CD4-positive, CD25-positive, alpha-beta regulatory T cell (primary cell): ENCODE measurements at regions not wholly inside any gene's neighbourhood (a gene's known extent, or its start where the extent isn't known, plus 50 kb on each side); places are given as distances from the start of the nearest gene placed in this dataset.

Experiments used
- ATAC-seq, 2 donors: fragments of 150-1000 bp; cut with Tn5 transposase; one replicate each; pipeline ENCODE4 v1.10.0; 2021; ENCODE audit warnings: low read depth in 2 of 2, moderate number of reproducible peaks in 2 of 2, moderate library complexity in 1 of 2
- DNase-seq, 3 donors: peaks; one replicate each; pipeline versions ENCODE4 v3.0.0 to v3.0.0-alpha.2; 2012 to 2022; ENCODE audit warnings: mixed read lengths in 1 of 3
- H3K27ac ChIP-seq: one replicate; pipeline ENCODE4 v1.7.0; 2013; ENCODE audit warnings: mild to moderate bottlenecking, low read length; ENCODE audit not compliant: insufficient read depth, poor library complexity, severe bottlenecking
- H3K27me3 ChIP-seq: one replicate; pipeline ENCODE4 v1.7.0; 2013; ENCODE audit warnings: low read length; ENCODE audit not compliant: control insufficient read depth, insufficient read depth
- H3K36me3 ChIP-seq: one replicate; pipeline ENCODE4 v1.7.0; 2013; ENCODE audit warnings: mild to moderate bottlenecking, low read length, moderate library complexity; ENCODE audit not compliant: control insufficient read depth, insufficient read depth
- H3K4me1 ChIP-seq: 2 replicates; pipeline ENCODE4 v1.7.0; 2013; ENCODE audit warnings: mild to moderate bottlenecking, low read length; ENCODE audit not compliant: insufficient read depth, control insufficient read depth, poor library complexity, severe bottlenecking
- H3K4me3 ChIP-seq: one replicate; pipeline ENCODE4 v1.7.0; 2013; ENCODE audit warnings: low read depth, mild to moderate bottlenecking, low read length, moderate library complexity
- H3K9me3 ChIP-seq, 2 experiments: 1 replicate in 1 of 2; 2 replicates in 1 of 2; pipeline ENCODE4 v1.7.0; 2013; ENCODE audit warnings: low read length in 2 of 2, mild to moderate bottlenecking in 1 of 2, moderate library complexity in 1 of 2; ENCODE audit not compliant: control insufficient read depth in 2 of 2
- H3K27ac Mint-ChIP-seq, 3 donors: one replicate each; pipeline ENCODE4 v1.8.0; 2020 to 2022; ENCODE audit warnings: mild to moderate bottlenecking in 3 of 3, mixed read lengths in 3 of 3, moderate library complexity in 2 of 3
- H3K27me3 Mint-ChIP-seq: one replicate; pipeline ENCODE4 v1.8.0; 2022; ENCODE audit warnings: mild to moderate bottlenecking, mixed read lengths
- H3K36me3 Mint-ChIP-seq: one replicate; pipeline ENCODE4 v1.8.0; 2020; ENCODE audit warnings: mixed read lengths
- H3K4me1 Mint-ChIP-seq, 4 donors: one replicate each; pipeline ENCODE4 v1.8.0; 2020 to 2022; ENCODE audit warnings: mixed read lengths in 4 of 4, mild to moderate bottlenecking in 1 of 4
- H3K4me3 Mint-ChIP-seq, 4 donors: one replicate each; pipeline ENCODE4 v1.8.0; 2020 to 2022; ENCODE audit warnings: mild to moderate bottlenecking in 4 of 4, mixed read lengths in 4 of 4, moderate library complexity in 3 of 4
- H3K9me3 Mint-ChIP-seq, 7 donors: one replicate each; pipeline ENCODE4 v1.8.0; 2020 to 2022; ENCODE audit warnings: mixed read lengths in 7 of 7, mild to moderate bottlenecking in 3 of 7, moderate library complexity in 2 of 7

DNA sequence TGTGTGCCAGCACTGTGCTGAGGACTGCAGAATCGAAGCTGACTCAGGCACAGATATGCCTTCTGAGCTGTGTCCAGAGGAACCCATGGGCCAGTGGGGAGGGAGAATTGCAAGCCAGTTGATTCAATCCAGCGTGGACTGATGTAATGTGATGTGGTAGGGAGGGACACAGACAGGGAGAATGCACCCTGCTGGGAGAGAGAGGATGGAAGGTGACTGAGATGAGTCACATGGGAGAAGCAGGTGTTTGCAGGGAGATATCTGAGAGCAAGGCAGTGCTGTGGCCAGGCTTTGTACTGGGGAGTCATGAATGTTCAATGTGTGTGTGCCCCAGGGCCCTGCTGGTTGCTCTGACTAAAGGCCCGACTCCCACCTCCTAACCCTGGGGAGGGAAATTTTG is 75.7 kb downstream of the IRX1 start:
- Histone ChIP-seq H3K36me3 (no peaks in the 10 kb centered on the region), H3K4me1 (no peaks in the 10 kb centered on the region), H3K27me3 (no peaks in the 10 kb centered on the region), H3K9me3 (no peaks in the 10 kb centered on the region), H3K4me3 (no peak overlapping the region), H3K27ac (no peak overlapping the region)
- Mint-ChIP-seq H3K36me3 (peaks cover 1% of the 10 kb centered on the region), H3K27ac (no peak overlapping the region), H3K9me3 (peaks cover 6 to 18% (median 8%) of the 10 kb centered on the region in 7 donors), H3K4me1 (no peaks in the 10 kb centered on the region), H3K27me3 (no peaks in the 10 kb centered on the region), H3K4me3 (no peak overlapping the region)
- no peak for ATAC-seq
- DNase-seq: no peak

DNA sequence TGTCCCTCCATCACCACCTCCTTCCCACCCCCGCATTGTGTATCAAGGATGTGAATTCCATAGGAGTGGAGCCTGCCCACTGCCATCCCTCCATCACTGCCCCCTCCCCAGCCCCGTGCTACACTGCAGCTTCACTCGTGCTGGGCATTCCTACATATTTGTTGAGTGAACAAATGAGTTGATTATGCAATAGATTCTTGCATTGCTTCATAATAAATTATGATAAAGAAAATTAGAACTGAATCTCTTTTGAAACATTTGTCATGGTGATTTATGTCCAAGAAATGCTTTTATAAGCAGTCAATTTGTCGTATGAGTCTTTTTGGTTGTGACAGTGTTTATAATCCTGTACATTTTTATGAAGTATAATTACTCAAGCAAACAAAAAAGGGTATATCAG is 83.2 kb downstream of the IRX1 start:
- ATAC-seq (no peak), DNase-seq (no peak)
- Mint-ChIP-seq H3K27me3 (peaks cover 4% of the 10 kb centered on the region), H3K9me3 (peaks cover 0 to 12% (median 6%) of the 10 kb centered on the region in 7 donors), H3K36me3 (no peaks in the 10 kb centered on the region), H3K4me1 (no peaks in the 10 kb centered on the region), H3K4me3 (no peak overlapping the region), H3K27ac (no peak overlapping the region)
- H3K27ac ChIP-seq: no peak overlapping the region
- H3K4me1 ChIP-seq: no peaks in the 10 kb centered on the region
- no peaks in the 10 kb centered on the region for H3K36me3 ChIP-seq
- H3K27me3 ChIP-seq: no peaks in the 10 kb centered on the region
- H3K4me3 ChIP-seq: no peak overlapping the region
- no peaks in the 10 kb centered on the region for H3K9me3 ChIP-seq

DNA sequence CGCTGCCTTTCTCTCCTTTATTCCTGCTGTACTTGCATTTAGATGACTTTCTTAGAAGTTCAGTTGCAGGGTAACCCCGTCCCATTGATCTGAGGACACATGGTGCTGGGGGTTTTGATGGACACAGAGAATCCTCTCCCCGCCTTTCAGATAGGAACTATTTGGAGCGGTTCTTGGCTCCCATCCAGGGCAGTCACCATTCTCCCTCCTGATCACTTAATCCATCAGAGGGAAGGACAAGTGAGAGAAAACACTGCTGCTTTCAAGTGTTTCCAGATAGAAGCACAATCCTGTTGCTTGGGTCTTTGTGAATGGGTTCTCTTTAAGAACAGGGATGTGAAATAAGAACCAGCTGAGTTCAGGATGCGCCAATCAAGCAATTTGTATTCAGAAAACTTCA is 85.2 kb downstream of the IRX1 start:
- DNase-seq (no peak), ATAC-seq (no peak)
- peak overlapping the region in 1 of 4 donors; percentile 51 for H3K4me3 Mint-ChIP-seq
- H3K27me3 Mint-ChIP-seq: peaks cover 4% of the 10 kb centered on the region
- Histone ChIP-seq H3K27ac (no peak overlapping the region), H3K4me3 (no peak overlapping the region), H3K36me3 (no peaks in the 10 kb centered on the region), H3K27me3 (no peaks in the 10 kb centered on the region), H3K9me3 (no peaks in the 10 kb centered on the region), H3K4me1 (no peaks in the 10 kb centered on the region)
- no peaks in the 10 kb centered on the region for H3K36me3 Mint-ChIP-seq
- no peak overlapping the region for H3K27ac Mint-ChIP-seq
- H3K4me1 Mint-ChIP-seq: no peaks in the 10 kb centered on the region
- peaks cover 0 to 11% (median 4%) of the 10 kb centered on the region in 7 donors for H3K9me3 Mint-ChIP-seq

DNA sequence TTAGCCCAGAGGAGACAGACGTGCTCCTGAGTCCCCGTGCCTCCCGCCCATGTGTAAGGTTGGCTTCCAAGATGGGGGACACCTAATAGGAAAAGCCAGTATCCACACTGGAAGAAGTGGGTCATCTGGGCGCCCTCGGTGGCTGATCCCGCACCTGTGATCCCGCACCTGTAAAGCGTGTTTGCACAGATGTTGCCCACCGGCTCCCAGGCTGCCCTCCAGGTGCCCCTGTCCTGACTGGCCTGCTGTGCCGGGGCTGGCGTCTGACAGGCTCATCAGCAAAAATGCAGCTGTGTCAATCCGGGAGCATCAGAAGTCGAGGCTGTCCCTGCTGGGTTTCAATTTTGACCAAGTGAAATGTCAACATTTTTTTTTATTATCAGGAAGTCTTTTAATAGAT is 88.5 kb downstream of the IRX1 start:
- no peak for DNase-seq
- no peak overlapping the region for H3K4me3 Mint-ChIP-seq

DNA sequence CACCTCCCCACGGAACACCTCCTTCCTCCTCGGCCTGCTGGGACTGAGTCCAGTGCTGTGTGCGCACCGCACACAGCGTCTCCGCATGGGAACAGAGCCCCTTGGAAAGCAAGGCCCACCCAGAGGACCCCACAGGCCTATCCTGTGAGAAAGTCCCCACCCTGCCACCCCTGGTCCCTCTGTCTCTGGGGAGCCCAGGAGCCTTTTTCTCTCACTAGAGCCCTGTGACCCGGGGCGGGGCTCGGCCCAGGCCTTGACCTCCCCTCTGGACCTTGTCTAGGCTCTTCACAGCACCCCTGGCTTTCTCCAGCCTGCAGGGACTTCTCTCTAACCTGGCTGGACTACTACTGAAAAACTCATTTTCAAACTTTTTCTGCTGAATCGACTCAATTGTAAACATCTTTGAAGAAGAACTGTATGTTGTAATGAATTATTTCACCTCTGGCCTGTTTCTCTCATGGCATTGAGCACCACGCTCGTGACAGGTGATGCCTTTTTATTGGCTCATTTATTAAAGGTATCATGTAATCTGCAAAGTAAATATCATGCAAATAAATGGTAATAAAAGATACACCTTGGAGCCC is 89.2 kb downstream of the IRX1 start:
- ATAC-seq: no peak
- H3K27ac ChIP-seq: no peak overlapping the region

More for the DNA sequence above, 88.5 kb downstream of the IRX1 start:
- Histone ChIP-seq H3K27ac (no peak overlapping the region), H3K4me1 (no peaks in the 10 kb centered on the region), H3K4me3 (no peak overlapping the region), H3K9me3 (no peaks in the 10 kb centered on the region), H3K27me3 (no peaks in the 10 kb centered on the region), H3K36me3 (no peaks in the 10 kb centered on the region)
- H3K27ac Mint-ChIP-seq: no peak overlapping the region
- peaks cover 0 to 12% (median 4%) of the 10 kb centered on the region in 7 donors for H3K9me3 Mint-ChIP-seq
- no peak for ATAC-seq
- no peaks in the 10 kb centered on the region for H3K36me3 Mint-ChIP-seq
- H3K27me3 Mint-ChIP-seq: no peaks in the 10 kb centered on the region
- H3K4me1 Mint-ChIP-seq: no peaks in the 10 kb centered on the region

DNA sequence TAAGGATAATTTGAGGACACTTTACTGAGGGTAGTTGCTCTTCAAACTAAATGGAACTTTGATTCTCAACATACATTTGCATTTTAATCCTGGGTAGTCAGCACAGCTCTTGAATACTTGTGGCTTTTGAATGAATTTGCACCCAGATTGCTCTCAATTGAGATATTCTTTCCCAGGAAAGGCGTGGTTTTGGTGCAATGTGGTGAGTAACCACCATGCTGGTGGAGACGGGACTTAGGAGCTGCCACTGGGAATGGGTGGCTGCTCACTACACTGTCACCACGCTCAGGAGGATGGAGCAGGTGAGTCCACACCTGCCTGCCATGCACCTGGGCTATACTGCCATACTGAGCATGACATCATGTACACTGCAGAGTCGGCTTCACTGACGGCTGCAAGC is 99.2 kb downstream of the IRX1 start:
- Mint-ChIP-seq H3K36me3 (no peaks in the 10 kb centered on the region), H3K4me3 (no peak overlapping the region), H3K9me3 (peaks cover 2 to 11% (median 4%) of the 10 kb centered on the region in 7 donors), H3K4me1 (no peaks in the 10 kb centered on the region), H3K27ac (no peak overlapping the region), H3K27me3 (no peaks in the 10 kb centered on the region)
- no peaks in the 10 kb centered on the region for H3K27me3 ChIP-seq
- no peak overlapping the region for H3K4me3 ChIP-seq
- DNase-seq: no peak
- no peak for ATAC-seq
- H3K9me3 ChIP-seq: peaks cover 0 to 2% of the 10 kb centered on the region in 2 experiments
- no peaks in the 10 kb centered on the region for H3K36me3 ChIP-seq
- no peaks in the 10 kb centered on the region for H3K4me1 ChIP-seq
- no peak overlapping the region for H3K27ac ChIP-seq

More for the DNA sequence above, 89.2 kb downstream of the IRX1 start:
- no peaks in the 10 kb centered on the region for H3K27me3 Mint-ChIP-seq
- Histone ChIP-seq H3K27me3 (no peaks in the 10 kb centered on the region), H3K9me3 (no peaks in the 10 kb centered on the region), H3K4me1 (no peaks in the 10 kb centered on the region), H3K36me3 (no peaks in the 10 kb centered on the region), H3K4me3 (no peak overlapping the region)
- DNase-seq: no peak
- no peaks in the 10 kb centered on the region for H3K36me3 Mint-ChIP-seq
- H3K27ac Mint-ChIP-seq: no peak overlapping the region
- H3K4me3 Mint-ChIP-seq: no peak overlapping the region
- H3K9me3 Mint-ChIP-seq: peaks cover 0 to 13% (median 4%) of the 10 kb centered on the region in 7 donors
- no peaks in the 10 kb centered on the region for H3K4me1 Mint-ChIP-seq

DNA sequence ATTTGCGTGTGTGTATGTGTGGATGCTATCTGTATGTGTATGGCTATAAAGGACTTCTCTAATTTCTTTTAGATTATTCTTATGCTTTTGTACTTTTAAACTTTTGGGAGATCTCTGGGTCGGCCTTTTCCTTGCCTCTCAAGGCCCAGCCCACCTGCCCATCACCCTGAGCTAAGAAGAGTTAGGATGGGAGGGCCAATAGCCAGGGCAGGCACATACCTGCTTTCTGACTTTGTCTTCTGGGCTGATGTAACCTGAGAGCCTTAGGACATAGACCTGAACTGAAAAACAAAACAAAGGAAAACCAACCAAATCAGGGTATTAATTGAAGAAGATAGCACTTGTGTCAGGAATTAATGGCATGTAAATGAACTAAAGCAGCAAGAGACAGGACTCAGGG is 100.2 kb downstream of the IRX1 start:
- H3K36me3 Mint-ChIP-seq: no peaks in the 10 kb centered on the region
- Histone ChIP-seq H3K27ac (no peak overlapping the region), H3K36me3 (no peaks in the 10 kb centered on the region), H3K4me1 (no peaks in the 10 kb centered on the region), H3K9me3 (no peaks in the 10 kb centered on the region), H3K4me3 (no peak overlapping the region), H3K27me3 (no peaks in the 10 kb centered on the region)
- H3K27ac Mint-ChIP-seq: no peak overlapping the region
- DNase-seq: no peak
- H3K27me3 Mint-ChIP-seq: no peaks in the 10 kb centered on the region
- no peak for ATAC-seq
- H3K4me3 Mint-ChIP-seq: no peak overlapping the region
- H3K4me1 Mint-ChIP-seq: no peaks in the 10 kb centered on the region
- H3K9me3 Mint-ChIP-seq: peaks cover 2 to 11% (median 4%) of the 10 kb centered on the region in 7 donors

DNA sequence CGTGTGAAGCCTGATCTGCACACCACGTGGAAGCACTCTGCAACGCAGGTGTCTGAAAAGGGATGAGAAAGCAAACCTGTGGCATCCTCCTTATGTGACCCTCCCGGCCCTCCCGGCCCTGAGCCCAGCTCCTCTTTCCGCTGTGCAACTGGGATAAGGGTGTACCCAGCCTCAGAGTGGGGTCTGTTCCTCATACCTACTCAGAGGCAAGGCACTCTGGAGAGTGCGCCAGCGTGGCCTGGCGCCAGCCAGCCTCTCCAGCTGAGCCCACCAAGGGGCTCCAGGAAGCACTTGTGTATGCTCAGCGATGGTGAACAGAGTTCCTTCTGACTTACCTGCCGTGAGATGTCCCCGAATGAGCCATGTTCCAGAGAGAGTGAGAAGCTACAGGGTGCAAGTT is 102.8 kb downstream of the IRX1 start:
- no peak overlapping the region for H3K4me3 ChIP-seq
- Mint-ChIP-seq H3K9me3 (peaks cover 2 to 11% (median 4%) of the 10 kb centered on the region in 7 donors), H3K36me3 (no peaks in the 10 kb centered on the region), H3K27ac (no peak overlapping the region), H3K4me1 (no peaks in the 10 kb centered on the region), H3K27me3 (no peaks in the 10 kb centered on the region), H3K4me3 (no peak overlapping the region)
- H3K36me3 ChIP-seq: no peaks in the 10 kb centered on the region
- no peaks in the 10 kb centered on the region for H3K27me3 ChIP-seq
- H3K9me3 ChIP-seq: no peaks in the 10 kb centered on the region
- no peaks in the 10 kb centered on the region for H3K4me1 ChIP-seq
- H3K27ac ChIP-seq: no peak overlapping the region
- ATAC-seq (no peak), DNase-seq (no peak)
